Spleen (tissue), 11 donors: ENCODE measurements at regions not wholly inside any gene's neighbourhood (a gene's known extent, or its start where the extent isn't known, plus 50 kb on each side); places are given as distances from the start of the nearest gene placed in this dataset.

Experiments
- DNase-seq: peaks from one replicate; pipeline ENCODE4 v3.0.0-alpha.2; 2020
- H3K27ac ChIP-seq, 8 donors: fragments of 200-600 bp; sonication (generic) in 7 of 8; 1 replicate in 4 of 8; 2 replicates in 4 of 8; pipeline versions ENCODE4 v1.5.0 to v1.8.0; 2016 to 2021; ENCODE audit warnings: inconsistent platforms in 4 of 8, mild to moderate bottlenecking in 4 of 8, moderate library complexity in 1 of 8
- H3K27me3 ChIP-seq, 7 donors: fragments of 200-600 bp; sonication (generic) in 6 of 7; replicated peaks in 1 of 7; 1 replicate in 4 of 7; 2 replicates in 3 of 7; pipeline versions ENCODE4 v1.5.0 to v1.8.0; 2016 to 2021; ENCODE audit warnings: inconsistent platforms in 3 of 7, mild to moderate bottlenecking in 1 of 7
- H3K36me3 ChIP-seq, 6 donors: fragments of 200-600 bp; sonication (generic) in 5 of 6; 1 replicate in 4 of 6; 2 replicates in 2 of 6; pipeline versions ENCODE4 v1.5.0 to v1.8.0; 2016 to 2021; ENCODE audit warnings: inconsistent platforms in 2 of 6
- H3K4me1 ChIP-seq, 6 donors: fragments of 200-600 bp; sonication (generic) in 5 of 6; 1 replicate in 3 of 6; 2 replicates in 3 of 6; pipeline versions ENCODE4 v1.5.0 to v1.8.0; 2016 to 2021; ENCODE audit warnings: inconsistent platforms in 3 of 6
- H3K4me3 ChIP-seq, 8 donors: fragments of 200-600 bp; sonication (generic) in 7 of 8; 1 replicate in 4 of 8; 2 replicates in 4 of 8; pipeline versions ENCODE4 v1.5.0 to v1.8.0; 2016 to 2021; ENCODE audit warnings: inconsistent platforms in 4 of 8, mild to moderate bottlenecking in 4 of 8, moderate library complexity in 2 of 8
- H3K9me3 ChIP-seq, 8 donors: fragments of 200-600 bp; sonication (generic) in 7 of 8; 1 replicate in 4 of 8; 2 replicates in 4 of 8; pipeline versions ENCODE4 v1.5.0 to v1.8.0; 2016 to 2021; ENCODE audit warnings: inconsistent platforms in 4 of 8
- CTCF ChIP-seq, 11 experiments: fragments of 200-600 bp in 7 of 11; fragments of 450-650 bp in 4 of 11; sonication (generic) in 4 of 11; IDR thresholded peaks in 8 of 11; conservative IDR thresholded peaks in 3 of 11; 1 replicate in 7 of 11; 2 replicates in 4 of 11; pipeline versions ENCODE4 v1.4.0 to v1.8.0; 2016 to 2021; ENCODE audit warnings: antibody characterized with exemption in 11 of 11, inconsistent platforms in 4 of 11, mild to moderate bottlenecking in 1 of 11
- POLR2A ChIP-seq, 3 donors: fragments of 450-650 bp; IDR thresholded peaks; one replicate each; pipeline ENCODE4 v1.5.1; 2017; ENCODE audit warnings: antibody characterized with exemption in 3 of 3, mild to moderate bottlenecking in 1 of 3
- POLR2AphosphoS5 ChIP-seq, 3 donors: sonication (generic); formaldehyde crosslinking; IDR thresholded peaks; one replicate each; pipeline ENCODE4 v1.5.1; 2017; ENCODE audit warnings: antibody characterized with exemption in 3 of 3
- WGBS, 5 donors: extraction: QIAGEN DNeasy Blood & Tissue Kit in 3 of 5; methylation state at CpG; one replicate each; pipeline versions ENCODE4 v1.1.5 to v1.1.7; 2013 to 2018; 5-methylcytosine and 5-hydroxymethylcytosine counted together
- intact Hi-C: fragments of 100-400 bp; cut with DNase I; formaldehyde crosslinking; loops from one replicate; pipeline ENCODE4 v1.15.0; 2023; ENCODE audit warnings: low total_unique reads
- donor health status: healthy with polysubstance abuse.
- donor health status: DM: no; HTN: no; CAD: no; lungs with moderate emphysema.
- donor health status: DM: no; HTN: no; CAD: no.
- donor health status: Bipolar disorder and iron deficiency.
- donor health status: healthy.
- donor health status: DM: no; HTN: no; CAD: no.
- donor health status: DM: yes; HTN: yes; CAD: no.

- intact Hi-C loops, result no loop called here
- Histone ChIP-seq H3K4me3 (no peak overlapping the region), H3K4me1 (no peaks in the 10 kb centered on the region), H3K36me3 (no peaks in the 10 kb centered on the region), H3K27me3 (no peaks in the 10 kb centered on the region), H3K27ac (no peak overlapping the region), H3K9me3 (peaks cover 0 to 18% (median 11%) of the 10 kb centered on the region in 8 donors)
- TF ChIP-seq POLR2A (IDR thresholded peaks at IDR 0.05) (no peak), CTCF (IDR thresholded peaks at IDR 0.05 in 8 of 11, conservative IDR thresholded peaks at IDR 0.05 in 3 of 11) (no peak), POLR2AphosphoS5 (IDR thresholded peaks at IDR 0.05) (no peak)
- DNase-seq, result no peak
These were observed 205.8 kb upstream of the NRXN1 start for GRCh38 chr2:51237626-51238271.

GRCh38 chr2:51232027-51232426, 200.1 kb upstream of the NRXN1 start:
- WGBS, 5 donors, result 53 to 86% (median 66%) methylated on average over 1 of the region's 1 CpG
- Histone ChIP-seq H3K9me3 (peaks cover 0 to 28% (median 23%) of the 10 kb centered on the region in 8 donors), H3K27ac (no peak overlapping the region), H3K4me1 (peaks cover 0 to 5% (median 0%) of the 10 kb centered on the region in 6 donors), H3K27me3 (no peaks in the 10 kb centered on the region), H3K4me3 (no peak overlapping the region), H3K36me3 (no peaks in the 10 kb centered on the region)
- TF ChIP-seq POLR2A (IDR thresholded peaks at IDR 0.05), result no peak
- no peak for TF ChIP-seq CTCF (IDR thresholded peaks at IDR 0.05 in 8 of 11, conservative IDR thresholded peaks at IDR 0.05 in 3 of 11)
- TF ChIP-seq POLR2AphosphoS5 (IDR thresholded peaks at IDR 0.05), result no peak
- no peak for DNase-seq
- intact Hi-C loops, result no loop called here

GRCh38 chr2:51231071-51231470, 199.1 kb upstream of the NRXN1 start:
- no peak for DNase-seq
- Histone ChIP-seq H3K36me3 (no peaks in the 10 kb centered on the region), H3K4me1 (peaks cover 0 to 5% (median 0%) of the 10 kb centered on the region in 6 donors), H3K9me3 (peaks cover 0 to 33% (median 24%) of the 10 kb centered on the region in 8 donors), H3K27me3 (no peaks in the 10 kb centered on the region), H3K27ac (no peak overlapping the region), H3K4me3 (no peak overlapping the region)
- WGBS, 5 donors, result 67 to 82% (median 80%) methylated on average over 2 of the region's 2 CpGs
- intact Hi-C loops, result no loop called here
- no peak for TF ChIP-seq POLR2AphosphoS5 (IDR thresholded peaks at IDR 0.05)
- no peak for TF ChIP-seq POLR2A (IDR thresholded peaks at IDR 0.05)
- no peak for TF ChIP-seq CTCF (IDR thresholded peaks at IDR 0.05 in 8 of 11, conservative IDR thresholded peaks at IDR 0.05 in 3 of 11)

GRCh38 chr2:51225377-51225776, 193.4 kb upstream of the NRXN1 start:
- TF ChIP-seq POLR2AphosphoS5 (IDR thresholded peaks at IDR 0.05) (no peak), CTCF (IDR thresholded peaks at IDR 0.05 in 8 of 11, conservative IDR thresholded peaks at IDR 0.05 in 3 of 11) (no peak), POLR2A (IDR thresholded peaks at IDR 0.05) (no peak)
- intact Hi-C loops, result no loop called here
- Histone ChIP-seq H3K4me3 (no peak overlapping the region), H3K27me3 (no peaks in the 10 kb centered on the region), H3K4me1 (peaks cover 0 to under 1% (median 0%) of the 10 kb centered on the region in 6 donors), H3K27ac (no peak overlapping the region), H3K36me3 (no peaks in the 10 kb centered on the region), H3K9me3 (peaks cover 0 to 31% (median 11%) of the 10 kb centered on the region in 8 donors)
- 57 to 79% (median 76%) methylated on average over 3 of the region's 3 CpGs for WGBS, 5 donors
- DNase-seq, result no peak
